Keratinocyte (primary cell): ENCODE measurements at regions not wholly inside any gene's neighbourhood (a gene's known extent, or its start where the extent isn't known, plus 50 kb on each side); places are given as distances from the start of the nearest gene placed in this dataset.

Source experiments
- DNase-seq: peaks from one replicate; pipeline ENCODE4 v3.0.0-alpha.2; 2011; ENCODE audit warnings: low read depth, missing footprints, low spot score
- FAIRE-seq: peaks from 2 replicates; lab custom pipeline; 2011; peaks lifted over from hg19 to GRCh38; lab: Jason Lieb, UNC
- H2AFZ ChIP-seq: 2 replicates; pipeline ENCODE4 v1.6.0; 2012; ENCODE audit warnings: low read length, control low read depth, inconsistent platforms; ENCODE audit not compliant: control insufficient read depth
- H3K27ac ChIP-seq: 2 replicates; pipeline ENCODE4 v1.5.1; 2011; ENCODE audit warnings: low read length; ENCODE audit not compliant: control insufficient read depth, insufficient read depth
- H3K27me3 ChIP-seq: 3 replicates; pipeline ENCODE4 v1.6.0; 2011; ENCODE audit warnings: low read length; ENCODE audit not compliant: control insufficient read depth, insufficient read depth; ENCODE audit errors: extremely low read depth
- H3K36me3 ChIP-seq, 2 experiments: 2 replicates in 1 of 2; 3 replicates in 1 of 2; pipeline ENCODE4 v1.5.1; 2011; ENCODE audit warnings: low read length in 2 of 2, mild to moderate bottlenecking in 1 of 2; ENCODE audit not compliant: control insufficient read depth in 2 of 2, insufficient read depth in 2 of 2; ENCODE audit errors: extremely low read depth in 1 of 2
- H3K4me1 ChIP-seq: 3 replicates; pipeline ENCODE4 v1.5.1; 2011; ENCODE audit warnings: low read length; ENCODE audit not compliant: control insufficient read depth, insufficient read depth; ENCODE audit errors: extremely low read depth
- H3K4me2 ChIP-seq: 3 replicates; pipeline ENCODE4 v1.6.0; 2011; ENCODE audit warnings: low read depth, low read length; ENCODE audit not compliant: control insufficient read depth, insufficient read depth; ENCODE audit errors: extremely low read depth
- H3K4me3 ChIP-seq, 3 experiments: fragments of 200-600 bp in 1 of 3; sonication (generic) in 1 of 3; 2 replicates in 2 of 3; 3 replicates in 1 of 3; pipeline ENCODE4 v1.5.1; 2011 to 2016; ENCODE audit warnings: low read length in 3 of 3, mild to moderate bottlenecking in 3 of 3, control low read depth in 2 of 3, inconsistent platforms in 1 of 3, low read depth in 1 of 3, mixed read lengths in 1 of 3, mixed run types in 1 of 3, moderate library complexity in 1 of 3; ENCODE audit not compliant: control insufficient read depth in 2 of 3, insufficient read depth in 2 of 3; ENCODE audit errors: extremely low read depth in 1 of 3
- H3K79me2 ChIP-seq: 2 replicates; pipeline ENCODE4 v1.6.0; 2012; ENCODE audit warnings: low read length; ENCODE audit not compliant: control insufficient read depth, insufficient read depth
- H3K9ac ChIP-seq: 3 replicates; pipeline ENCODE4 v1.6.0; 2011; ENCODE audit warnings: low read length; ENCODE audit not compliant: control insufficient read depth, insufficient read depth; ENCODE audit errors: extremely low read depth
- H3K9me1 ChIP-seq: 3 replicates; pipeline ENCODE4 v1.6.0; 2011; ENCODE audit warnings: low read length; ENCODE audit not compliant: control insufficient read depth, insufficient read depth; ENCODE audit errors: extremely low read depth
- H3K9me3 ChIP-seq: 2 replicates; pipeline ENCODE4 v1.5.1; 2012; ENCODE audit warnings: low read depth, low read length; ENCODE audit not compliant: control insufficient read depth
- H4K20me1 ChIP-seq: 3 replicates; pipeline ENCODE4 v1.6.0; 2011; ENCODE audit warnings: low read length; ENCODE audit not compliant: control insufficient read depth, insufficient read depth; ENCODE audit errors: extremely low read depth
- CTCF ChIP-seq, 3 experiments: IDR thresholded peaks in 1 of 3; conservative IDR thresholded peaks in 1 of 3; optimal IDR thresholded peaks in 1 of 3; 2 replicates in 2 of 3; 3 replicates in 1 of 3; pipeline versions ENCODE3 to v1.5.1; 2011; ENCODE audit warnings: low read length in 3 of 3, mild to moderate bottlenecking in 3 of 3, moderate library complexity in 2 of 3, control low read depth in 1 of 3, inconsistent platforms in 1 of 3; ENCODE audit not compliant: insufficient read depth in 2 of 3; ENCODE audit errors: extremely low read depth in 1 of 3
- EZH2 ChIP-seq: IDR thresholded peaks from one replicate; pipeline ENCODE4 v1.6.1; 2012; ENCODE audit warnings: inconsistent platforms, mild to moderate bottlenecking, low read length, moderate library complexity
- dilution Hi-C: fragments of 300-500 bp; cut with MboI; formaldehyde crosslinking; loops from one replicate; pipeline ENCODE4 v1.7.0; 2020; ENCODE audit warnings: low sequenced_read_pairs; ENCODE audit not compliant: extremely low pct_ligation_motif_present

- dilution Hi-C loops: no loop called here
- Histone ChIP-seq H3K4me3 (no peak overlapping the region), H3K36me3 (no peaks in the 10 kb centered on the region), H3K4me1 (no peaks in the 10 kb centered on the region), H4K20me1 (no peaks in the 10 kb centered on the region), H3K27ac (no peak overlapping the region), H3K4me2 (no peak overlapping the region), H3K9me1 (no peaks in the 10 kb centered on the region), H3K79me2 (no peaks in the 10 kb centered on the region), H3K27me3 (no peaks in the 10 kb centered on the region), H2AFZ (no peak overlapping the region), H3K9ac (no peak overlapping the region), H3K9me3 (no peaks in the 10 kb centered on the region)
- TF ChIP-seq EZH2: no peak
- no peak for TF ChIP-seq CTCF (optimal IDR thresholded peaks at IDR 0.05 in 1 of 3, IDR thresholded peaks at IDR 0.05 in 1 of 3, conservative IDR thresholded peaks at IDR 0.05 in 1 of 3; ENCODE audit: extremely low read depth in 1 of 3, insufficient read depth in 2 of 3, low read length in 3 of 3)
- no peak for FAIRE-seq
- no peak for DNase-seq
Measured at GRCh38 chr15:98315971-98316370, 332.4 kb upstream of the IGF1R start.

GRCh38 chr15:98321896-98322295, 326.4 kb upstream of the IGF1R start:
- dilution Hi-C loops: no loop called here
- DNase-seq: peak; percentile 9

More at GRCh38 chr15:98321896-98322295, 326.4 kb upstream of the IGF1R start:
- Histone ChIP-seq H3K9ac (peak overlapping the region; percentile 22), H3K9me1 (no peaks in the 10 kb centered on the region), H3K27ac (peak overlapping the region; percentile 36), H3K36me3 (no peaks in the 10 kb centered on the region), H3K4me2 (peak overlapping the region; percentile 67), H4K20me1 (no peaks in the 10 kb centered on the region), H3K9me3 (peaks cover 3% of the 10 kb centered on the region), H3K4me1 (peaks cover 16% of the 10 kb centered on the region), H3K27me3 (no peaks in the 10 kb centered on the region), H3K79me2 (no peaks in the 10 kb centered on the region), H2AFZ (peak overlapping the region; percentile 83), H3K4me3 (peak overlapping the region in 1 of 3 experiments; percentile 46)
- TF ChIP-seq CTCF (optimal IDR thresholded peaks at IDR 0.05 in 1 of 3, IDR thresholded peaks at IDR 0.05 in 1 of 3, conservative IDR thresholded peaks at IDR 0.05 in 1 of 3; ENCODE audit: extremely low read depth in 1 of 3, insufficient read depth in 2 of 3, low read length in 3 of 3) (no peak), EZH2 (no peak)
- FAIRE-seq: peak; percentile 92
